Heart right ventricle (tissue), 16 donors: ENCODE measurements at regions not wholly inside any gene's neighbourhood (a gene's known extent, or its start where the extent isn't known, plus 50 kb on each side); places are given as distances from the start of the nearest gene placed in this dataset.

Experiments used
- ATAC-seq, 8 donors: fragments of 200-7000 bp; cut with Tn5 transposase; one replicate each; pipeline ENCODE4 v1.9.1; 2020; ENCODE audit warnings: mild to moderate bottlenecking in 8 of 8, moderate library complexity in 8 of 8, moderate number of reproducible peaks in 1 of 8
- DNase-seq, 2 donors: peaks; one replicate each; pipeline ENCODE4 v3.0.0-alpha.2; 2020
- H3K27ac ChIP-seq, 10 donors: fragments of 200-600 bp; sonication (generic) in 2 of 10; one replicate each; pipeline versions ENCODE4 v1.5.0 to v1.8.0; 2020 to 2022; ENCODE audit warnings: mild to moderate bottlenecking in 3 of 10
- H3K27me3 ChIP-seq, 7 donors: fragments of 200-600 bp; one replicate each; pipeline ENCODE4 v1.8.0; 2021 to 2022; ENCODE audit warnings: mild to moderate bottlenecking in 2 of 7
- H3K36me3 ChIP-seq, 9 donors: fragments of 200-600 bp; sonication (generic) in 1 of 9; one replicate each; pipeline versions ENCODE4 v1.5.0 to v1.8.0; 2020 to 2022; ENCODE audit warnings: mild to moderate bottlenecking in 2 of 9
- H3K4me1 ChIP-seq, 9 donors: fragments of 200-600 bp; sonication (generic) in 1 of 9; one replicate each; pipeline versions ENCODE4 v1.5.0 to v1.8.0; 2020 to 2022; ENCODE audit warnings: mild to moderate bottlenecking in 4 of 9
- H3K4me3 ChIP-seq, 10 donors: fragments of 200-600 bp; sonication (generic) in 2 of 10; one replicate each; pipeline versions ENCODE4 v1.5.0 to v1.8.0; 2020 to 2022; ENCODE audit warnings: mild to moderate bottlenecking in 7 of 10, moderate library complexity in 2 of 10
- H3K9me3 ChIP-seq, 11 donors: fragments of 200-600 bp in 10 of 11; sonication (generic) in 2 of 11; one replicate each; pipeline versions ENCODE4 v1.5.0 to v1.8.0; 2013 to 2022; ENCODE audit warnings: mild to moderate bottlenecking in 2 of 11, control low read depth in 1 of 11, moderate library complexity in 1 of 11
- WGBS, 2 donors: extraction: QIAGEN DNeasy Blood & Tissue Kit; methylation state at CpG; one replicate each; pipeline ENCODE4 v1.1.7; 2013; ENCODE audit warnings: inconsistent platforms in 1 of 2; 5-methylcytosine and 5-hydroxymethylcytosine counted together
- intact Hi-C, 10 donors: fragments of 100-400 bp; cut with DNase I; formaldehyde crosslinking; loops; one replicate each; pipeline versions ENCODE4 v1.11.1 to v1.14.2; 2022
- TF ChIP-seq, protein P1 (sequence below), 9 donors: fragments of 200-600 bp; sonication (generic) in 2 of 9; IDR thresholded peaks; one replicate each; pipeline versions ENCODE4 v1.5.0 to v1.8.0; 2021 to 2022; ENCODE audit warnings: antibody characterized with exemption in 9 of 9, mild to moderate bottlenecking in 5 of 9, moderate library complexity in 1 of 9
- donor health status: Arrhythmogenic right ventricular cardiomyopathy.
- donor health status: ischemic (EF 13 %, LVEDD 7.1; RV severe dilation, severe dysfunction).
- donor health status: healthy with polysubstance abuse.
- donor health status: DM: no; HTN: yes; CAD: no.
- donor health status: DM: no; HTN: no; CAD: no.
- donor health status: ischemic (EF 25% LVEDD 6.9; RV normal size, moderate dysfunction).
- donor health status: ischemic (EF 25% LVEDD 5.7; RV mildly dilated, moderate dysfunction).
- donor health status: healthy.
- donor health status: DM: yes; HTN: yes; CAD: no.
- donor health status: Ischemic cardiomyopathy.
- donor health status: ischemic (EF 35%, LVEDD 5.7; RV mildly dilated, moderate dysfunction).
- donor health status: nonischemic (EF 11% LVEDD 7.7; RV severe dilation, severe dysfunction).
- donor health status: DM: yes; HTN: yes; CAD: no.
- donor health status: PGD.
- donor health status: ischemic (EF 29% LVEDD 5.4; RV normal size, mild dysfunction).
- donor health status: nonischemic (EF 23%, LVEDD 6.1; RV moderate dilation, normal function).

DNA sequence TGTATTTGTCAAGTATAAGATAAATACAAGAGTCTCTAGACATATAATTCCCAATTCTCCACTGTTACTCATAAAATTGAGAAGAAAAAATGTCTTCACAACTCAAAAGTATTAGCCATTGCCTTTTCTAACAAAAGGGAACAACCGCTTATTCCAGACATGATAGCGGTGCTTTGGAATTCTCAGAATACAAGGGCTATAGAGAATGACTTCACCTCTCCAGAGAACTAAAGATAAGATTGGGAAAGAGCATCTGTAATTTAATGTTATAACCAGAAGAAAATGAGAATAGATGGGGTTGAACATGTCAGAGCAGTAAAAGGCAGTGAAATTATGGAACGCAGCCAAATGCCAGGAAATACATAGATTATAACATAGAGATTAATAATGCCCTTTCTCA lies 730.8 kb downstream of the C6orf118 start:
- no peak for DNase-seq
- TF ChIP-seq, protein P1, sequence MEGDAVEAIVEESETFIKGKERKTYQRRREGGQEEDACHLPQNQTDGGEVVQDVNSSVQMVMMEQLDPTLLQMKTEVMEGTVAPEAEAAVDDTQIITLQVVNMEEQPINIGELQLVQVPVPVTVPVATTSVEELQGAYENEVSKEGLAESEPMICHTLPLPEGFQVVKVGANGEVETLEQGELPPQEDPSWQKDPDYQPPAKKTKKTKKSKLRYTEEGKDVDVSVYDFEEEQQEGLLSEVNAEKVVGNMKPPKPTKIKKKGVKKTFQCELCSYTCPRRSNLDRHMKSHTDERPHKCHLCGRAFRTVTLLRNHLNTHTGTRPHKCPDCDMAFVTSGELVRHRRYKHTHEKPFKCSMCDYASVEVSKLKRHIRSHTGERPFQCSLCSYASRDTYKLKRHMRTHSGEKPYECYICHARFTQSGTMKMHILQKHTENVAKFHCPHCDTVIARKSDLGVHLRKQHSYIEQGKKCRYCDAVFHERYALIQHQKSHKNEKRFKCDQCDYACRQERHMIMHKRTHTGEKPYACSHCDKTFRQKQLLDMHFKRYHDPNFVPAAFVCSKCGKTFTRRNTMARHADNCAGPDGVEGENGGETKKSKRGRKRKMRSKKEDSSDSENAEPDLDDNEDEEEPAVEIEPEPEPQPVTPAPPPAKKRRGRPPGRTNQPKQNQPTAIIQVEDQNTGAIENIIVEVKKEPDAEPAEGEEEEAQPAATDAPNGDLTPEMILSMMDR (IDR thresholded peaks at IDR 0.05) = no peak
- peak in 6 of 8 donors; percentile 51 to 77 (median 70) for ATAC-seq
- Histone ChIP-seq H3K27me3 (no peaks in the 10 kb centered on the region), H3K27ac (peak overlapping the region in 1 of 10 donors; percentile 43), H3K9me3 (peaks cover 0 to 34% (median 3%) of the 10 kb centered on the region in 11 donors), H3K4me1 (peaks cover 0 to 6% (median 0%) of the 10 kb centered on the region in 9 donors), H3K4me3 (no peak overlapping the region), H3K36me3 (no peaks in the 10 kb centered on the region)
- intact Hi-C loops = no loop called here
- 43 to 58% methylated on average over 3 of the region's 3 CpGs for WGBS, 2 donors

DNA sequence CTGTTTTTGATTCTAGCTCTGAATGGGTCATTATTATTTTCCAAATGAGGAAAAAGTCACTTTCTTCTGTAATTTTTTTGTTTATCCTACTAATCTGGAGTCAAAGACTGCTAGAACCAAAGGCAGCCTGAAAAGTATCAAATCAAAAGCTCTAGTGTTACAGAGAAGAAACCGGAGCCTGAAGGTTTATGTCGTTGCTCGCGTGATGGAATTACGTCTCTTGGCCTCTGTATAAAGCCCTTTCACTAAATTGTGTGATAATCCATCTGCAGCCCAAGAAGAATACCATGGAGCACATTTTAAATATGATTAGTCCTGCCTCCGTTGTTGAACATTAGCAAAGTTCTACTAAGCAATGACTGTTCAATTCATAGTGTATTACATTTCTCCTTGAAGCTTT lies 738.6 kb downstream of the C6orf118 start:
- WGBS, 2 donors = 74 to 88% methylated on average over 6 of the region's 6 CpGs
- intact Hi-C loops = no loop called here

DNA sequence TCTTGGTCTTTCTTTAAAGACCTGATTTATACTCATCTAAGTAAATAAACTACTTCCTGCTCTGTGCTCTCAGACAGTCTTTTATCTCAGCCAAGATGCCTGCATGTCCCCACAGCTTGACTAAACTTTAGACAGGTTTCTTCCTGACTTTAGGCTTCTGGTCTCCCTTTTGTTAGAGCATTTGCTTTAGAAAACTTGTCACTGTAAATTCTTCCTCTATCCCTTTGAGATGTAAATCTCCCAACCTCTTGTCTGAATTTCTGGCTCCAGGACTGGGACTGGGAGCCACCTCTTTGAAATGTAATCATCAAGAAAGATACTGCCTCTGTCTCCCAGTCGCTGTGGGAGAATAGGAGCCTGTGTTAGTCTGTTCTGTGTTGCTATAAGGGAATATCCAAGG lies 739.9 kb downstream of the C6orf118 start:
- TF ChIP-seq, protein P1 (IDR thresholded peaks at IDR 0.05) = no peak
- Histone ChIP-seq H3K36me3 (no peaks in the 10 kb centered on the region), H3K27ac (no peak overlapping the region), H3K4me1 (peaks cover 0 to 3% (median 0%) of the 10 kb centered on the region in 9 donors), H3K4me3 (no peak overlapping the region), H3K9me3 (peaks cover 0 to 4% (median 0%) of the 10 kb centered on the region in 11 donors), H3K27me3 (no peaks in the 10 kb centered on the region)
- no peak for ATAC-seq
- intact Hi-C loops = no loop called here
- WGBS, 2 donors = 57 to 65% methylated on average over 1 of the region's 1 CpG
- DNase-seq = no peak

More for the DNA sequence above, 738.6 kb downstream of the C6orf118 start:
- peaks cover 0 to 4% (median 0%) of the 10 kb centered on the region in 11 donors for H3K9me3 ChIP-seq
- H3K4me3 ChIP-seq = no peak overlapping the region
- DNase-seq = no peak
- H3K36me3 ChIP-seq = no peaks in the 10 kb centered on the region
- TF ChIP-seq, protein P1 (IDR thresholded peaks at IDR 0.05) = no peak
- no peak for ATAC-seq
- no peaks in the 10 kb centered on the region for H3K4me1 ChIP-seq
- H3K27ac ChIP-seq = no peak overlapping the region
- no peaks in the 10 kb centered on the region for H3K27me3 ChIP-seq

DNA sequence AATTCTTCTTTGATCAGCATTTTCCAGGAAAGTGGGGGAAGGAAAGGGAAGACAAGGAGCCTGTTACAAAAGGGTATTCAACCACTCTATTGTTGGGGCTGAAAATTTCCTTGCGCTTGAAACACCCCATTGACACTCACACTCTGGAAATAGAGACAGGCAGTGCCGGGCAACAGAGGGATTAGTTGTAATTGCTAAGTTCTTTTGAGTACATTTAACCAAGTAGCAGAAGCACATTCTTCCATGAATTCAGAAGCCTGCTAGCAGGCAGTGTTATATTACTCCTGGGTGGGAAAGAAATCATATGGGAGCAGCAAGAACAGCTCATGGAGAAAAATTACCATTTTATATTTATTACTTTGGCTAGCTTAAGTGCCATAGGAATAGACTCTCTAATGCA lies 745.5 kb downstream of the C6orf118 start:
- 60 to 74% methylated on average over 2 of the region's 2 CpGs for WGBS, 2 donors
- no peaks in the 10 kb centered on the region for H3K36me3 ChIP-seq
- ATAC-seq = no peak
- H3K9me3 ChIP-seq = peaks cover 0 to 33% (median 2%) of the 10 kb centered on the region in 11 donors
- no peak overlapping the region for H3K4me3 ChIP-seq
- no peak overlapping the region for H3K27ac ChIP-seq
- H3K4me1 ChIP-seq = peaks cover 0 to 12% (median 4%) of the 10 kb centered on the region in 9 donors
- intact Hi-C loops = no loop called here
- H3K27me3 ChIP-seq = no peaks in the 10 kb centered on the region
- TF ChIP-seq, protein P1 (IDR thresholded peaks at IDR 0.05) = no peak
- DNase-seq = no peak
